ENCODE measurements at regions not wholly inside any gene's neighbourhood (a gene's known extent, or its start where the extent isn't known, plus 50 kb on each side); places are given as distances from the start of the nearest gene placed in this dataset.

GRCh38 chr9:3080951-3081350, 237.1 kb upstream of the PUM3 start:
- H3K9me3 Mint-ChIP-seq (ENCODE audit: unreplicated experiment), result no peaks in the 10 kb centered on the region
- CTCF ChIA-PET, result no interaction called here
- TF ChIP-seq CTCF (IDR thresholded peaks at IDR 0.05; ENCODE audit: insufficient read depth in 1 of 2, low read depth in 1 of 2, low read length in 1 of 2, severe bottlenecking in 1 of 2, unreplicated experiment in 1 of 2), result no peak
- no peak overlapping the region for H3K27ac Mint-ChIP-seq (ENCODE audit: unreplicated experiment)
- no peak overlapping the region for H3K4me3 Mint-ChIP-seq (ENCODE audit: unreplicated experiment)
- no peaks in the 10 kb centered on the region for H3K27me3 ChIP-seq (replicated peaks; ENCODE audit: control insufficient read depth, insufficient read depth, low read length)
- no peaks in the 10 kb centered on the region for H3K36me3 Mint-ChIP-seq (ENCODE audit: insufficient read depth, unreplicated experiment)
- H3K4me1 ChIP-seq, result no peaks in the 10 kb centered on the region
- H3K36me3 ChIP-seq (ENCODE audit: control insufficient read depth, insufficient read depth, low read length), result no peaks in the 10 kb centered on the region
- no peaks in the 10 kb centered on the region for H3K9me3 ChIP-seq
- POLR2A ChIA-PET, result no interaction called here
- no peak for DNase-seq
- H3K4me1 Mint-ChIP-seq (ENCODE audit: low read depth, unreplicated experiment), result no peaks in the 10 kb centered on the region
- intact Hi-C loops (cut with micrococcal nuclease; ENCODE audit: unreplicated experiment), result no loop called here
- BruUV-seq (replicated peaks), result no TSS peak
- no peak overlapping the region for H3K4me3 ChIP-seq (ENCODE audit: low read depth, low read length)
- H3K27me3 Mint-ChIP-seq (ENCODE audit: insufficient read depth, unreplicated experiment), result peaks cover 2% of the 10 kb centered on the region

- ChIA-PET CTCF (no interaction called here), POLR2A (no interaction called here)
- peaks cover 2% of the 10 kb centered on the region for H3K27me3 Mint-ChIP-seq (ENCODE audit: insufficient read depth, unreplicated experiment)
- intact Hi-C loops (cut with micrococcal nuclease; ENCODE audit: unreplicated experiment), result no loop called here
- H3K9me3 Mint-ChIP-seq (ENCODE audit: unreplicated experiment), result no peaks in the 10 kb centered on the region
- H3K27ac Mint-ChIP-seq (ENCODE audit: unreplicated experiment), result no peak overlapping the region
- H3K4me1 Mint-ChIP-seq (ENCODE audit: low read depth, unreplicated experiment), result no peaks in the 10 kb centered on the region
- H3K4me3 Mint-ChIP-seq (ENCODE audit: unreplicated experiment), result no peak overlapping the region
- H3K4me3 ChIP-seq (ENCODE audit: low read depth, low read length), result no peak overlapping the region
- H3K36me3 Mint-ChIP-seq (ENCODE audit: insufficient read depth, unreplicated experiment), result no peaks in the 10 kb centered on the region
- DNase-seq, result no peak
- no TSS peak for BruUV-seq (replicated peaks)
- no peaks in the 10 kb centered on the region for H3K9me3 ChIP-seq
- no peaks in the 10 kb centered on the region for H3K27me3 ChIP-seq (replicated peaks; ENCODE audit: control insufficient read depth, insufficient read depth, low read length)
- H3K36me3 ChIP-seq (ENCODE audit: control insufficient read depth, insufficient read depth, low read length), result no peaks in the 10 kb centered on the region
- no peaks in the 10 kb centered on the region for H3K4me1 ChIP-seq
- TF ChIP-seq CTCF (IDR thresholded peaks at IDR 0.05; ENCODE audit: insufficient read depth in 1 of 2, low read depth in 1 of 2, low read length in 1 of 2, severe bottlenecking in 1 of 2, unreplicated experiment in 1 of 2), result no peak
Measured at GRCh38 chr9:3074247-3074646, 230.4 kb upstream of the PUM3 start.

DNA sequence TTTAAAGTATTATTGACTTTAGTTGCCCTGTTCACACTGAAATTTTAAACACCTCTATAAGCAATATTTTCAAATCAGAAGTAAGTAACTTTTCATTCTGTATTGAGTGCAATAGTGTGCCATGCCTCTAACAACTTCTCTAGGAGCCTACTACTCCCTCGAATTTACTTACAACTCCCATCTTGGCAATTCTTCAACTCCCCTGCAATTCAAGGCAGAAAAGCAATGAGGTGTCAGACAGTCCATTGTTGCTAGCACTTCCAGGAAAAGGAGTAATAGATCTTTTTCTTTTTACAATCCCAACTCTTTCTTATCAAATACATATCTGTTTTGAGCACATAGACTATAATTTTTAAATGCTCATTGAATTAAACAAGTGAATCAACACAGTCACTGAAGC, 222.7 kb upstream of the PUM3 start:
- POLR2A ChIA-PET, result no interaction called here
- no peak for DNase-seq
- intact Hi-C loops (cut with micrococcal nuclease; ENCODE audit: unreplicated experiment), result no loop called here
- no peaks in the 10 kb centered on the region for H3K4me1 Mint-ChIP-seq (ENCODE audit: low read depth, unreplicated experiment)
- H3K36me3 Mint-ChIP-seq (ENCODE audit: insufficient read depth, unreplicated experiment), result no peaks in the 10 kb centered on the region
- Histone ChIP-seq H3K36me3 (ENCODE audit: control insufficient read depth, insufficient read depth, low read length) (no peaks in the 10 kb centered on the region), H3K9me3 (no peaks in the 10 kb centered on the region), H3K27me3 (replicated peaks; ENCODE audit: control insufficient read depth, insufficient read depth, low read length) (no peaks in the 10 kb centered on the region), H3K4me1 (no peaks in the 10 kb centered on the region), H3K4me3 (ENCODE audit: low read depth, low read length) (no peak overlapping the region)
- TF ChIP-seq CTCF (IDR thresholded peaks at IDR 0.05; ENCODE audit: insufficient read depth in 1 of 2, low read depth in 1 of 2, low read length in 1 of 2, severe bottlenecking in 1 of 2, unreplicated experiment in 1 of 2), result no peak
- no peak overlapping the region for H3K27ac Mint-ChIP-seq (ENCODE audit: unreplicated experiment)
- CTCF ChIA-PET, result no interaction called here
- H3K27me3 Mint-ChIP-seq (ENCODE audit: insufficient read depth, unreplicated experiment), result no peaks in the 10 kb centered on the region
- no peaks in the 10 kb centered on the region for H3K9me3 Mint-ChIP-seq (ENCODE audit: unreplicated experiment)
- no TSS peak for BruUV-seq (replicated peaks)
- no peak overlapping the region for H3K4me3 Mint-ChIP-seq (ENCODE audit: unreplicated experiment)
